ENCODE measurements at regions not wholly inside any gene's neighbourhood (a gene's known extent, or its start where the extent isn't known, plus 50 kb on each side); places are given as distances from the start of the nearest gene placed in this dataset.

DNA sequence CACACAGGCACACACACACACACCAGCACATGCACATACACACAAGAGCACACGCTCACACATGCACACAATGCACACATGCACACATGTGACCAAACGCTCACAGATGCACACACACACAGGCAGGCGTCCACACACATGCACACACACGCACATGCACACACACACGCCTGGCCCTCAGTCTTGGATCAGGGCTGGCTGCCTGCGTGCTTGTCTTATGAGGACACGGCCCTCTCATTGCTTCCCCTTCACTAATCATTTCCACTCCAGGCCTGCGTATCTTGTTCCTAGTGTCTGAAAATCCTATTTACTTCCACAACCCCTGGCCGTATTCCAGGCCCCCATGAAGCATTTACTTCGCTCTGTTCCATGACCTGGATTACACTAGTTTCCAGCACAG is 740.5 kb downstream of the BRD1 start:
- DNase-seq (ENCODE audit: extremely low read depth, low read depth) = no peak

DNA sequence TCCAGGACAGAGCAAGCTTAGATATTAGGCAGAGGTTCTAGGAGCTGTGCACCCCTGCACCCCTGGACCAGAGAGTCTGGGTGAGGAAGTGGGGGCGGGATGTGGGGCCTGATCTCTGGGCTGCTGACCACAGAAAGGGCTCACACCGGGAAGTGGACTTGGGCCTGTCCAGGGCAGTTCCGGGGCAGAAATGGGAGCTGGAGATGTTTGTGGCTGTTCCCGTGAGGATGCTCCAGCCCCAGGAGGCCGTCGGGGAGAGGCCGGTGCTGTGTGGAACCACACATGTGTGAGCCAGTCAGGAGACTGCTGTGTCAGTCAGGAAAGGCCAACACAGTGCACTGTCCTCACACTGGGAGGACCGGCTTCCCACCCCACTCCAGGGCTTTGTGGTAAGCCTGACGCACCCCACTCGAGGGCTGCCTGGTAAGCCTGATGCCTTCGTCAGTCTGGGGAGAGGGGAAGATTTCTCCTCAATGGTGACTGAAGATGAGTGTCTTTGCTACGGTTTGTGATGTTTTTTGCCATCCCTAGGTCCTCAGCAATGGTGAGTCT is 741.0 kb downstream of the BRD1 start:
- no peak overlapping the region for H3K4me3 ChIP-seq (replicated peaks; ENCODE audit: low read depth, low read length)
- TF ChIP-seq, protein P1, sequence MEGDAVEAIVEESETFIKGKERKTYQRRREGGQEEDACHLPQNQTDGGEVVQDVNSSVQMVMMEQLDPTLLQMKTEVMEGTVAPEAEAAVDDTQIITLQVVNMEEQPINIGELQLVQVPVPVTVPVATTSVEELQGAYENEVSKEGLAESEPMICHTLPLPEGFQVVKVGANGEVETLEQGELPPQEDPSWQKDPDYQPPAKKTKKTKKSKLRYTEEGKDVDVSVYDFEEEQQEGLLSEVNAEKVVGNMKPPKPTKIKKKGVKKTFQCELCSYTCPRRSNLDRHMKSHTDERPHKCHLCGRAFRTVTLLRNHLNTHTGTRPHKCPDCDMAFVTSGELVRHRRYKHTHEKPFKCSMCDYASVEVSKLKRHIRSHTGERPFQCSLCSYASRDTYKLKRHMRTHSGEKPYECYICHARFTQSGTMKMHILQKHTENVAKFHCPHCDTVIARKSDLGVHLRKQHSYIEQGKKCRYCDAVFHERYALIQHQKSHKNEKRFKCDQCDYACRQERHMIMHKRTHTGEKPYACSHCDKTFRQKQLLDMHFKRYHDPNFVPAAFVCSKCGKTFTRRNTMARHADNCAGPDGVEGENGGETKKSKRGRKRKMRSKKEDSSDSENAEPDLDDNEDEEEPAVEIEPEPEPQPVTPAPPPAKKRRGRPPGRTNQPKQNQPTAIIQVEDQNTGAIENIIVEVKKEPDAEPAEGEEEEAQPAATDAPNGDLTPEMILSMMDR (IDR thresholded peaks at IDR 0.05; ENCODE audit: low read depth, low read length, missing control alignments) = no peak
- no peak for DNase-seq (ENCODE audit: extremely low read depth, low read depth)

More for the DNA sequence above, 740.5 kb downstream of the BRD1 start:
- TF ChIP-seq, protein P1 (IDR thresholded peaks at IDR 0.05; ENCODE audit: low read depth, low read length, missing control alignments) = no peak
- H3K4me3 ChIP-seq (replicated peaks; ENCODE audit: low read depth, low read length) = no peak overlapping the region

DNA sequence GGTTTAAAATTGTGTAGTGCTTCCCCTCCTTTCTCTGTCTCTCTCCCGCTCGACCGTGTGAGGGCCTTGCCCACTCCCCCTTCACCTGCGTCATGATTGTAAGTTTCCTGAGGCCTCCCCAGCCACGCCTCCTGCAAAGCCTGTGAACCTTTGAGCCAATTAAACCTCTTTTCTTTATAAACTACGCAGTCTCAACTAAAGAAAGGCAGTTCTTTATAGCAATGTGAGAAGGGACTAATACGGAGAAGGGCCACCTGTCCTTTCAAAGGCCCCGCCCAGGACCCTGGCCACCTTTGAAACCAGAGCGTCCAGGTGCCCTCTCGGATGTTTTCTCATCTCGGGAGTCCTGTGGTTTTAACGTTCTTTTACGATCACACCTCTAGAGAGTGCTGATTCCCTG is 741.5 kb downstream of the BRD1 start:
- no peak for DNase-seq (ENCODE audit: extremely low read depth, low read depth)
- no peak overlapping the region for H3K4me3 ChIP-seq (replicated peaks; ENCODE audit: low read depth, low read length)

DNA sequence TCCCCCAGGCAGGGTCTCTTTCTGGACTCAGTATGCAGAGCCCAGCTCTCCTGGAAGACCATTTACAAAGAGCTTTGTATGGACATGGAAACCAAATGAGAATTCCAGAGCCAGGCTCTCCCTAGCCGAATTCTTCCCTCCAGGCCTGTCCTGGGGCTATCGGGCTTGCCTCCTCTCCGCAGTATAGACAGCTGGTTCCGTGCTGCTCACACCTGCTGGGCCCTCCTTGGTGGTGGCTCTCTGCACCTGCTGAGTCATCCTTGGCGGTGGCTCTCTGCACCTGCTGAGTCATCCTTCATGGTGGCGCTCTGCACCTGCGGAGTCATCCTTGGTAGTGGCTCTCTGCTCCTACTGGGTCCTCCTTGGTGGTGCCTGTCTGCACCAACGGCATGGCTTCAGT is 743.5 kb downstream of the BRD1 start:
- TF ChIP-seq, protein P1 (IDR thresholded peaks at IDR 0.05; ENCODE audit: low read depth, low read length, missing control alignments) = no peak
- DNase-seq (ENCODE audit: extremely low read depth, low read depth) = no peak
- H3K4me3 ChIP-seq (replicated peaks; ENCODE audit: low read depth, low read length) = no peak overlapping the region

More for the DNA sequence above, 741.5 kb downstream of the BRD1 start:
- TF ChIP-seq, protein P1 (IDR thresholded peaks at IDR 0.05; ENCODE audit: low read depth, low read length, missing control alignments) = no peak

DNA sequence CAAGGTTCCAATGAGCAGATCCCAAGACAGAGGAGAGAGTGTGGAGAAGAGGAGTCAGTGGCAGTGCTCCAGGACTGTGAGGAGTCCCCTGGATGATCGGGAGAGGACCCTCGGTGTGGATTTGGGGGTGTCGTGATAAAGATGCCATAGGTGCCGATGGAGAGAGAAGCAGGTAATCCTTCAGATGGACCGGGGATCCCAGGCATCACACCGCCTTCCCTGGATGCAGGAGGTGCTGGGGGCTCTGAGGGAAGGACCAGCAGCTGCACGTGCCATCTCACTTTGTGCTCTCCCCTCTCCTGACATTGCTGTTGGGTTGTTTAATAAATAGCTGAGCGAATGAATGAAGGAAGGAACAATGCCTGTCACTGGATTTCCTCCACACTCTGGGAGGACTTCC is 744.1 kb downstream of the BRD1 start:
- DNase-seq (ENCODE audit: extremely low read depth, low read depth) = no peak
- H3K4me3 ChIP-seq (replicated peaks; ENCODE audit: low read depth, low read length) = no peak overlapping the region
- TF ChIP-seq, protein P1 (IDR thresholded peaks at IDR 0.05; ENCODE audit: low read depth, low read length, missing control alignments) = no peak

DNA sequence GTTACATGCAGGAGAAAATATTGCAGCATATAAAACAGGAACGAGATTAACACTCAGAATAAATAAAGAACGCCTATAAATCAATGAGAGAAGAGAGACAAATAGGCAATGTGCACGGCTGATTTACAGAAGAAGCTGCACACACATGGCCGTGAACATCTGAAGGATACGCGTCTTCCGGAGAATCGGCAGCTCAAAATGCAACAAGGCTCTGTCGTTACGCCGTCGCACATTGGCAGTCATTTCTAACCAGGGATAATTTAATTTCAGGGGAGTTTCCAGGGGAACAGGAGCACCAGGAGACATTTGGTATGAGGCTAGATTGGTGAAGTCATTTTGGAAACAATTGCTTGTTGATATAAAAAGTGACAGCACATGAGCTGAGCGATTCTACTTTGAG is 745.2 kb downstream of the BRD1 start:
- no peak for DNase-seq (ENCODE audit: extremely low read depth, low read depth)
- TF ChIP-seq, protein P1 (IDR thresholded peaks at IDR 0.05; ENCODE audit: low read depth, low read length, missing control alignments) = no peak
- no peak overlapping the region for H3K4me3 ChIP-seq (replicated peaks; ENCODE audit: low read depth, low read length)

DNA sequence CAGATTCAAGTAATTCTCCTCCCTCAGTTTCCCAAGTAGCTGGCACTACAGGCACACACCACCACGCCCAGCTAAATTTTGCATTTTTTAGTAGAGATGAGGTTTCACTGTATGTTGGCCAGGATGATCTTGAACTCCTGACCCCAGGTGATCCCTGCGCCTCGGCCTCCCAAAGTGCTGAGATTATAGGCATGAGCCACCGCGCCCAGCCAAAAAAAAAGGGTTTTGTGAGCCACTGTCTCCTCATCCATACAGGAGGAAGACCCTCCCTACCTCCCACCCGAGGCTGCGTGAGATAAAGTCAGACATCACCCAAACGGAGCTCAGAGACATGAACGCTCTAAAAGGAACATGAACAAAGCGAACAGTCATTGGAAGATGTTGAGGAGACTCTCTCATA is 745.7 kb downstream of the BRD1 start:
- no peak for DNase-seq (ENCODE audit: extremely low read depth, low read depth)
- TF ChIP-seq, protein P1 (IDR thresholded peaks at IDR 0.05; ENCODE audit: low read depth, low read length, missing control alignments) = no peak
- H3K4me3 ChIP-seq (replicated peaks; ENCODE audit: low read depth, low read length) = no peak overlapping the region
